ENCODE measurements at regions not wholly inside any gene's neighbourhood (a gene's known extent, or its start where the extent isn't known, plus 50 kb on each side); places are given as distances from the start of the nearest gene placed in this dataset.

DNA sequence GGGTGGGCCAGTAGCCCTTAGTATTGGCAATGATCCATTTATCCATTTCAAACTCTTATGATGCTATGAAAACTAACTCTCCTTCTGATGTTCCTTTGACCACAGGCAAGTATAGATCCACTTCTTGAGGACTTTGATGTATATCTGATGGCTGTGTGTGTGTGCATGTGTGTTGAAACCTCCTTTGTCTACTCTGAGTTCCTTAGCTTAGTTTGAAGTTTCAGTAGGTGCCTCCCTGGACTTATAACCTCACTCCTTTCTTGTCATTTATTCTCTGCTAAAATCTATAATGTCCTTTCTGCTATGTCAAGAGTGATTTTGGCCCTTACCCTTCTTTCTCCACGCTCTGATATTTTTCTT, 409.3 kb downstream of the PRDM2 start:
- DNase-seq (ENCODE audit: extremely low spot score, unreplicated experiment), result no peak
- H3K36me3 Mint-ChIP-seq, result no peaks in the 10 kb centered on the region
- no peak overlapping the region for H3K4me3 Mint-ChIP-seq
- H3K9me3 Mint-ChIP-seq, result peaks cover 4% of the 10 kb centered on the region
- TF ChIP-seq, protein P1, sequence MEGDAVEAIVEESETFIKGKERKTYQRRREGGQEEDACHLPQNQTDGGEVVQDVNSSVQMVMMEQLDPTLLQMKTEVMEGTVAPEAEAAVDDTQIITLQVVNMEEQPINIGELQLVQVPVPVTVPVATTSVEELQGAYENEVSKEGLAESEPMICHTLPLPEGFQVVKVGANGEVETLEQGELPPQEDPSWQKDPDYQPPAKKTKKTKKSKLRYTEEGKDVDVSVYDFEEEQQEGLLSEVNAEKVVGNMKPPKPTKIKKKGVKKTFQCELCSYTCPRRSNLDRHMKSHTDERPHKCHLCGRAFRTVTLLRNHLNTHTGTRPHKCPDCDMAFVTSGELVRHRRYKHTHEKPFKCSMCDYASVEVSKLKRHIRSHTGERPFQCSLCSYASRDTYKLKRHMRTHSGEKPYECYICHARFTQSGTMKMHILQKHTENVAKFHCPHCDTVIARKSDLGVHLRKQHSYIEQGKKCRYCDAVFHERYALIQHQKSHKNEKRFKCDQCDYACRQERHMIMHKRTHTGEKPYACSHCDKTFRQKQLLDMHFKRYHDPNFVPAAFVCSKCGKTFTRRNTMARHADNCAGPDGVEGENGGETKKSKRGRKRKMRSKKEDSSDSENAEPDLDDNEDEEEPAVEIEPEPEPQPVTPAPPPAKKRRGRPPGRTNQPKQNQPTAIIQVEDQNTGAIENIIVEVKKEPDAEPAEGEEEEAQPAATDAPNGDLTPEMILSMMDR (conservative IDR thresholded peaks at IDR 0.05), result no peak
- H3K4me1 Mint-ChIP-seq (ENCODE audit: unreplicated experiment), result no peaks in the 10 kb centered on the region
- peaks cover 50% of the 10 kb centered on the region for H3K27me3 Mint-ChIP-seq
- H3K27ac Mint-ChIP-seq, result no peak overlapping the region

DNA sequence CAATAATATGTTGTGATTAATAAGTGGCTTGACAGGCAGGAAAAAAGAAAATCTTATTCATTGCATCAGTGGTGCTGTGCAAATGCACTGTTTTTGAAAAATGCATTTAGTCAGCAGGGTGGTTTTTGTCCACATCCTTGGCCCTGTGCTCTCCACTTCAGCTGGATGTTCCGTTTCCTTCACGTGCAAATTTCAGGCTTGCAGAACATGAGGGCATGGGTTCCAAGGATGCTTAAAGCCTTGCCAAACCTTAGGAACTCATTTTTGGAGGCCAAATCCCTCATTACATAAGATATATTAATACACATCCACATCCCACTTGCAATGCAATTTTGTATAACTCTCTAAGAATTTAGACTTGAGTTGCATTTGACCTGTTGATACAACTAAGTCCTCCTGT, 410.1 kb downstream of the PRDM2 start:
- Mint-ChIP-seq H3K27me3 (peaks cover 45% of the 10 kb centered on the region), H3K9me3 (peaks cover 4% of the 10 kb centered on the region), H3K27ac (no peak overlapping the region), H3K36me3 (no peaks in the 10 kb centered on the region), H3K4me1 (ENCODE audit: unreplicated experiment) (no peaks in the 10 kb centered on the region), H3K4me3 (no peak overlapping the region)
- DNase-seq (ENCODE audit: extremely low spot score, unreplicated experiment), result no peak
- TF ChIP-seq, protein P1 (conservative IDR thresholded peaks at IDR 0.05), result no peak

DNA sequence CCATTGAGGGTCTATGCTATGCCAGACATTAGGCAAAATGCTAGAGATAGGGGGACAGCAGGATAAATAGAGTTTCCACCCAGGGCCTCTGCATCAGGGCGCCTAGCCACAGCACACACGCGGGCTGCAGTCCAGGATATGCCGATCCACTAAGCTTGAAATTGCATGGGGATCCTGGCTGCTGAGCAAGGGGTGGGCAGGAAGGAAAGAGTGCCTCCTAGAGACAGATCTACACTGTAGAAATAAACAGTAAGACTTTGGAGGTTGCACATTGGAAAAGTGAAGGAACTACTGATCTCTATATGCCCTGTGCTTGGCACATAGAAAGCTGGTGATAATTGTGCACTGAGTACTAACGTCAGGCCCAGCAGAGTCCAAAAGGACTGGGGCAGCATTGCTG, 411.1 kb downstream of the PRDM2 start:
- Mint-ChIP-seq H3K4me1 (ENCODE audit: unreplicated experiment) (no peaks in the 10 kb centered on the region), H3K27me3 (peaks cover 40% of the 10 kb centered on the region), H3K9me3 (peaks cover 4% of the 10 kb centered on the region), H3K27ac (no peak overlapping the region), H3K36me3 (no peaks in the 10 kb centered on the region), H3K4me3 (no peak overlapping the region)
- DNase-seq (ENCODE audit: extremely low spot score, unreplicated experiment), result no peak
- TF ChIP-seq, protein P1 (conservative IDR thresholded peaks at IDR 0.05), result no peak

DNA sequence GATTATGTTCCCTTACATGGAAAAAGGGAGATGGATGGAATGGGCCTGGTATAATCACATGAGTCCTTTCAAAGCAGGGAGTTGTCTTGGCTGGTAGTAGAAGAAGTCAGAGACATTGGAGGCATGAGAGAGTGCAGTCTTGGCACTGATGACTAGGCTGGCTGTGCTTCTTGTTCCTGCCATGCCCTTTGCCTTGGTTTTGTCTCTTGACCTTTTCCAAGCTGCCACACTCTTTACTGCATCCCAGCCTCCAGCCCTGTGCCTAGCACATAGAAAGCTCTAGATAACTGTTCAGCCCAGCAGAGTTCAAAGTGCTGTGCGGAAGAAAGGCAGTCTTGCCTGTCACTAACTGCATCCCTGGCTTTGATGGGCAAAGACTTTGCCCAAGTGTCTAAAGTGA, 412.6 kb downstream of the PRDM2 start:
- H3K9me3 Mint-ChIP-seq, result peaks cover 8% of the 10 kb centered on the region
- no peaks in the 10 kb centered on the region for H3K36me3 Mint-ChIP-seq
- no peak overlapping the region for H3K27ac Mint-ChIP-seq
- no peaks in the 10 kb centered on the region for H3K4me1 Mint-ChIP-seq (ENCODE audit: unreplicated experiment)
- H3K4me3 Mint-ChIP-seq, result no peak overlapping the region
- peaks cover 29% of the 10 kb centered on the region for H3K27me3 Mint-ChIP-seq
- TF ChIP-seq, protein P1 (conservative IDR thresholded peaks at IDR 0.05), result no peak
- no peak for DNase-seq (ENCODE audit: extremely low spot score, unreplicated experiment)

DNA sequence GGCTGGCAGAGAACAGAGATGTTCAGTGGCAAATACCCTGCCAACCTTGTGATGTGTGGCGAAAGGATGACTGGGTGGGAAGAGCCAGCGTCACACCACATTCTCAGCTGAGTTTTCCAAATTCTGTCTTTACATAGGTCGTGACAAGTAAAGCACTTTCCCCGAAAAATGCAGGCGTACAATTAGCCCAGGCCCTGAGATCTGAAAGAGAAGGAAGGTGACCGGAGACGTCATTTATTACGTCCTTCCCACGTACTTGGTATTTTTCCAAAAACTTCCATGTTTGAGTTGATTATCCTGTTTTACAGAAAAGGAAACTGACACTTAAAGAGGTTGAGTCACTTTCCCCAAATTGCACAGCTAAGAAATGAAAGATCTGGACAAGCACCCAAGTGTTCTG, 413.3 kb downstream of the PRDM2 start:
- Mint-ChIP-seq H3K9me3 (peaks cover 8% of the 10 kb centered on the region), H3K27me3 (peaks cover 23% of the 10 kb centered on the region), H3K4me3 (no peak overlapping the region), H3K36me3 (no peaks in the 10 kb centered on the region), H3K27ac (no peak overlapping the region), H3K4me1 (ENCODE audit: unreplicated experiment) (no peaks in the 10 kb centered on the region)
- TF ChIP-seq, protein P1 (conservative IDR thresholded peaks at IDR 0.05), result no peak
- DNase-seq (ENCODE audit: extremely low spot score, unreplicated experiment), result no peak

Data from type B pancreatic cell (in vitro differentiated cells).